ENCODE measurements at regions not wholly inside any gene's neighbourhood (a gene's known extent, or its start where the extent isn't known, plus 50 kb on each side); places are given as distances from the start of the nearest gene placed in this dataset.
A peak's percentile ranks its signal among the peaks of the same experiment; 100 is the strongest.
"Not testable (repeated sequence)": the region's sequence is repeated elsewhere in the genome, so short reads cannot be mapped to it uniquely, and the experiment has no call there.

- Histone ChIP-seq H3K27ac (ENCODE audit: low read length) (no peak overlapping the region), H3K9me3 (ENCODE audit: control insufficient read depth in 1 of 2, low read length in 2 of 2) (no peaks in the 10 kb centered on the region), H3K27me3 (ENCODE audit: low read depth, low read length) (no peaks in the 10 kb centered on the region), H3K4me3 (ENCODE audit: low read depth in 1 of 2, low read length in 2 of 2) (no peak overlapping the region), H3K36me3 (ENCODE audit: control insufficient read depth in 1 of 2, insufficient read depth in 2 of 2, low read length in 2 of 2) (no peaks in the 10 kb centered on the region), H3K4me1 (ENCODE audit: control insufficient read depth in 1 of 2, insufficient read depth in 2 of 2, low read length in 2 of 2) (no peaks in the 10 kb centered on the region)
Measured at GRCh38 chr20:41694796-41695195, 76.6 kb upstream of the CHD6 start.

DNA sequence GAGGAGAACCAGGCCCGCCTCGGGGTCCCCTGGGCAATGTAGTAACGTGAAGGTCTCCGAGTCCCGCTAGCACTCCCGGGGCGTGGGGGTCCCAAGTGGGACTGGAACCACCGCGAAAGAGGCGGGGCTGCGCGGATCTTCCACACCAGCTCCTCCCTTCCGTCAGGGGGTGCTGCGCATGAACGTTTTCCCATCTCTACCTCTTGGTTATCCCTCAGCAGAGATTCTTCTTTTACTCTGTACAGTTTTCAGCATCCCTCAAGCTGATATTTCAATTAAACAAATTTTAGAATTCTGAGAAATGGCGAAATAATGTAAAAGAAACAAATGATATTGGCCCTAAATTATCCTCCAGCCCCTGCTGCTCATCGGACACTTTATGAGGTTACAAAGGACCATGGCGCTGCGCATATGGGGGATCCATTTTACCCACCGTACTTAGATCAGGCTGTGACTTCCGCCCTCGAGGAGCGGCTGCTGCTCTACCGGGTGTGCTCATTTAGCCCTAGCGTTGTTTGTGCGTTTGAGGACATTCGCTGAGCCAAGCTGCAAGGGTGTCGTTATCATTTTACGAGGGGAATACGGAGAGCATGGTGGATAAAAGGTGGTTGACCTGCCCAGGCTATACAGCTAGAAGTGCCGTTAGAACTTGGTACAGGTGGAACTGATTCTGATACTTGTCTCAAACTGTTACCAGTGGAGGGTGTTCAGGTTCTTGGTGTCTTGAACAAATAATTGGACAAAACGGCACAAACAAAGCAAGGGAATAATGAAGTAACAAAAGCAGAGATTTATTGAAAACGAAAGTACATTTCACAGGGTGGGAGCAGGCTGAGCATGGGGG lies 75.2 kb upstream of the CHD6 start:
- H3K9me3 ChIP-seq (ENCODE audit: control insufficient read depth in 1 of 2, low read length in 2 of 2) = no peaks in the 10 kb centered on the region
- H3K27ac ChIP-seq (ENCODE audit: low read length) = peak overlapping the region; percentile 87
- no peaks in the 10 kb centered on the region for H3K27me3 ChIP-seq (ENCODE audit: low read depth, low read length)
- H3K36me3 ChIP-seq (ENCODE audit: control insufficient read depth in 1 of 2, insufficient read depth in 2 of 2, low read length in 2 of 2) = no peaks in the 10 kb centered on the region
- H3K4me1 ChIP-seq (ENCODE audit: control insufficient read depth in 1 of 2, insufficient read depth in 2 of 2, low read length in 2 of 2) = no peaks in the 10 kb centered on the region
- H3K4me3 ChIP-seq (ENCODE audit: low read depth in 1 of 2, low read length in 2 of 2) = peak overlapping the region; percentile 81 to 84

DNA sequence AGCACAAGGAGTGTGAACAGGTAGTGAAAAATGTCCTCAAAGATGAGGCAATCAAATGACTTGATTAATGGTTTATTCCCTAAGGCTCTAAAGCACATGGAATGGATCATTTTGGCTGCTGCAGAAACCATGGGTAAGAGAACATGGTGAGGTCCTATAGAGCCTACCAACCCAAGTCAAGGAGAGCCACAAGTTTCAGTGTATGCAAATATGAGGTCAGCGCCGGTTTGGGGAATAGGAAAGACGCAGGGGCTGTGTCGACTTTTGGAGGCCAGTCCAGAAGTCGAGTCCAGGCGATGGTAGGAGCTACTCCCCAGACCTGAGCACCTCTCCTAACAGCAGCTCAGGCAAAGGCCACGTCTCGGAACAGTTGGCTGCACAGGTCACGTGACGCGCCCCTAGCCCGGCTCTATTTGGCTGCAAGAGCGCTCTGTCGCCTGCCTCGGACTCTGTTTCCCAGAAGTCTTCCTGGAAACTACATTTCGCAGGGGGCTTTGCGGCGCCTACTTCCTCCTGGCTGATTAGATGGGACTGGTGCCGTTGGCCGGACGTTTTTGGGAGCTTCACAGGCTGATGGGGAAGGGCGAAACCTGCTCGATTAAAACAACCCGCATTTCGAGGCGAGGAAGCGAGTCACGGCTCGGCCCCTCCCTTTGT lies 74.4 kb upstream of the CHD6 start:
- peak overlapping the region; percentile 81 to 84 for H3K4me3 ChIP-seq (ENCODE audit: low read depth in 1 of 2, low read length in 2 of 2)
- no peaks in the 10 kb centered on the region for H3K36me3 ChIP-seq (ENCODE audit: control insufficient read depth in 1 of 2, insufficient read depth in 2 of 2, low read length in 2 of 2)
- no peaks in the 10 kb centered on the region for H3K9me3 ChIP-seq (ENCODE audit: control insufficient read depth in 1 of 2, low read length in 2 of 2)
- peak overlapping the region; percentile 87 for H3K27ac ChIP-seq (ENCODE audit: low read length)
- H3K4me1 ChIP-seq (ENCODE audit: control insufficient read depth in 1 of 2, insufficient read depth in 2 of 2, low read length in 2 of 2) = no peaks in the 10 kb centered on the region
- no peaks in the 10 kb centered on the region for H3K27me3 ChIP-seq (ENCODE audit: low read depth, low read length)

DNA sequence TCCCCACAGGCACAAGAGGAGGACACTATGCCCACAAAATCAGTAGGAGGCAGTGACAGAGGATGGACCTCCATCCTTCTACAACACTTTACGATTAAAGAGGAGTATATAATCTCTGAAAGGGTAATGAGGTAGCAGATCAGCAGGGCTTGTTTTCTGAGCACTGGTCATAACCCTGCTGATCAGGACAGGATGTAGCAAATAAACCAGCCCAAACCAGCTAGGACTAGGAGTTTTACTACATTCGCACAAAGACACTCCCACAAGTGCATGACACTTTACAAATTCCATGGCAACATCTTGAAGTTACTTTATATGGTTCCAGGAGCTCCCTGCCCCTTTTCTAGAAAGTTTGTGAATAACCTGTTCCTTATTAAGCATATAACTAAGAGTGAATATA lies 73.3 kb upstream of the CHD6 start:
- Histone ChIP-seq H3K27ac (ENCODE audit: low read length) (no peak overlapping the region), H3K9me3 (ENCODE audit: control insufficient read depth in 1 of 2, low read length in 2 of 2) (no peaks in the 10 kb centered on the region), H3K36me3 (ENCODE audit: control insufficient read depth in 1 of 2, insufficient read depth in 2 of 2, low read length in 2 of 2) (no peaks in the 10 kb centered on the region), H3K27me3 (ENCODE audit: low read depth, low read length) (no peaks in the 10 kb centered on the region), H3K4me3 (ENCODE audit: low read depth in 1 of 2, low read length in 2 of 2) (no peak overlapping the region), H3K4me1 (ENCODE audit: control insufficient read depth in 1 of 2, insufficient read depth in 2 of 2, low read length in 2 of 2) (no peaks in the 10 kb centered on the region)

DNA sequence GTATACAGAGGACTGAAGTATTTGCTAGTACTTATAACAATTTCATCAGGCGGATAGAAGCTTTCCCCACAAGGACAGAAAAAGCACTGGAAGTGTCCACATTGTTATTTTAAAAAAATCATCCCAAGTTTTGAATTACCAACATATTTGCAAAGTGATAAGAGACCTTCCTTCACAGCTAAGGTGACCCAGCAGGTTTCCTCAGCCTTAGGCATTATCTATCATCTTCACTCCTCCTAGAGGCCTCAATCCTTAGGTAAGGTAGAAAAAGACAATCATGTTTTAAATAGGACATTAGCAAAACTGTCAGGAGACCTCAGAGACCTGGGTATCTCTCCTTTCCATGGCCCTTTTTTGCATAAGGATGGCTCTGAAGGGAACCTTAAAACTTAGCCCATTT lies 72.5 kb upstream of the CHD6 start:
- Histone ChIP-seq H3K4me3 (ENCODE audit: low read depth in 1 of 2, low read length in 2 of 2) (no peak overlapping the region), H3K27ac (ENCODE audit: low read length) (no peak overlapping the region), H3K27me3 (ENCODE audit: low read depth, low read length) (no peaks in the 10 kb centered on the region), H3K4me1 (ENCODE audit: control insufficient read depth in 1 of 2, insufficient read depth in 2 of 2, low read length in 2 of 2) (no peaks in the 10 kb centered on the region), H3K36me3 (ENCODE audit: control insufficient read depth in 1 of 2, insufficient read depth in 2 of 2, low read length in 2 of 2) (no peaks in the 10 kb centered on the region), H3K9me3 (ENCODE audit: control insufficient read depth in 1 of 2, low read length in 2 of 2) (no peaks in the 10 kb centered on the region)

DNA sequence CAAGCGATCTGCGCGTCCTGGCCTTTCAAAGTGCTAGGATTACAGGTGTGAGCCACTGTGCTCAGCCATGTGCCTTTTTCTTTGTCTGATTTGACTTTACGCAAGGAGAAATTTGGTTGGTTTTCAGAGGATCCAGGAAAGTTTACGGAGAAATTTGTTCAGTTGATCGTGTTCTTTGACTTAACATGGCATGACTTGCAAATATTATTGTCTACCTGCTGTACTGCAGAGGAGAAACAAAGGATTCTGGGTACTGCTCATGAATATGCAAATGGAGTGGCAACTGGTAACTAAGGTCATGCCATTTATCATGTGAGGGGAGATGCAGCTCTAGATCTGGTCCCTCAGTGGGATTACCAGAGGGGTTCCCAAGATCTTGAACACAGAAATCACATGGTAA lies 68.8 kb upstream of the CHD6 start:
- no peaks in the 10 kb centered on the region for H3K4me1 ChIP-seq (ENCODE audit: control insufficient read depth in 1 of 2, insufficient read depth in 2 of 2, low read length in 2 of 2)
- no peak overlapping the region for H3K4me3 ChIP-seq (ENCODE audit: low read depth in 1 of 2, low read length in 2 of 2)
- no peaks in the 10 kb centered on the region for H3K36me3 ChIP-seq (ENCODE audit: control insufficient read depth in 1 of 2, insufficient read depth in 2 of 2, low read length in 2 of 2)
- no peaks in the 10 kb centered on the region for H3K27me3 ChIP-seq (ENCODE audit: low read depth, low read length)
- no peaks in the 10 kb centered on the region for H3K9me3 ChIP-seq (ENCODE audit: control insufficient read depth in 1 of 2, low read length in 2 of 2)
- no peak overlapping the region for H3K27ac ChIP-seq (ENCODE audit: low read length)

GRCh38 chr20:41685145-41685544 lies 67.0 kb upstream of the CHD6 start:
- not testable (repeated sequence) for H3K4me1 ChIP-seq (ENCODE audit: control insufficient read depth in 1 of 2, insufficient read depth in 2 of 2, low read length in 2 of 2); H3K27me3 ChIP-seq (ENCODE audit: low read depth, low read length); H3K27ac ChIP-seq (ENCODE audit: low read length); H3K36me3 ChIP-seq (ENCODE audit: control insufficient read depth in 1 of 2, insufficient read depth in 2 of 2, low read length in 2 of 2); H3K9me3 ChIP-seq (ENCODE audit: control insufficient read depth in 1 of 2, low read length in 2 of 2); H3K4me3 ChIP-seq (ENCODE audit: low read depth in 1 of 2, low read length in 2 of 2)

- no peak overlapping the region for H3K4me3 ChIP-seq (ENCODE audit: low read depth in 1 of 2, low read length in 2 of 2)
- H3K27me3 ChIP-seq (ENCODE audit: low read depth, low read length) = no peaks in the 10 kb centered on the region
- H3K36me3 ChIP-seq (ENCODE audit: control insufficient read depth in 1 of 2, insufficient read depth in 2 of 2, low read length in 2 of 2) = no peaks in the 10 kb centered on the region
- no peak overlapping the region for H3K27ac ChIP-seq (ENCODE audit: low read length)
- no peaks in the 10 kb centered on the region for H3K4me1 ChIP-seq (ENCODE audit: control insufficient read depth in 1 of 2, insufficient read depth in 2 of 2, low read length in 2 of 2)
- H3K9me3 ChIP-seq (ENCODE audit: control insufficient read depth in 1 of 2, low read length in 2 of 2) = no peaks in the 10 kb centered on the region
Measured at GRCh38 chr20:41678799-41679198, 60.6 kb upstream of the CHD6 start.

- H3K27me3 ChIP-seq (ENCODE audit: low read depth, low read length) = no peaks in the 10 kb centered on the region
- no peaks in the 10 kb centered on the region for H3K9me3 ChIP-seq (ENCODE audit: control insufficient read depth in 1 of 2, low read length in 2 of 2)
- no peak overlapping the region for H3K4me3 ChIP-seq (ENCODE audit: low read depth in 1 of 2, low read length in 2 of 2)
- H3K27ac ChIP-seq (ENCODE audit: low read length) = no peak overlapping the region
- no peaks in the 10 kb centered on the region for H3K36me3 ChIP-seq (ENCODE audit: control insufficient read depth in 1 of 2, insufficient read depth in 2 of 2, low read length in 2 of 2)
- no peaks in the 10 kb centered on the region for H3K4me1 ChIP-seq (ENCODE audit: control insufficient read depth in 1 of 2, insufficient read depth in 2 of 2, low read length in 2 of 2)
Measured at GRCh38 chr20:41672282-41672681, 54.1 kb upstream of the CHD6 start.

DNA sequence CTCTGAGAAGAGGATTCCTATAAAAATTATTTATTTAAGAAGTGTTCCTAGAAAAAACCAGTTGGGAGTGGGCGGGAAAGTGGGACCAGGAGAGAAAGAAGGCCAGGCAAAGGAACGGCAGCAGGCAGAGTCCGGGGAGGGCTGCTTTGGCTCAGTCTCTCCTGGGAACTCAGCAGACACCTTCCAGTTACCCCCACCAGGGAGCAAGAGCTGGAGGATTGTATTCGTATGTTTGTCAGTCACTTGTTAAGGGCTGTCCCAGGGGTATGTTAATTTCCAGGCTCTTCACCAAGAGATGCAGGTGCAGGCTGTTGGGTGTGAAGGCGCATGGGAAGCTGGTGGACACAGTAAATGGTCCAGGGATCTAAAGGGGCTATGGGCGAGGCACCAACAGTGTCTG lies 53.0 kb upstream of the CHD6 start:
- no peak overlapping the region for H3K4me3 ChIP-seq (ENCODE audit: low read depth in 1 of 2, low read length in 2 of 2)
- no peaks in the 10 kb centered on the region for H3K36me3 ChIP-seq (ENCODE audit: control insufficient read depth in 1 of 2, insufficient read depth in 2 of 2, low read length in 2 of 2)
- no peak overlapping the region for H3K27ac ChIP-seq (ENCODE audit: low read length)
- H3K27me3 ChIP-seq (ENCODE audit: low read depth, low read length) = no peaks in the 10 kb centered on the region
- no peaks in the 10 kb centered on the region for H3K9me3 ChIP-seq (ENCODE audit: control insufficient read depth in 1 of 2, low read length in 2 of 2)
- no peaks in the 10 kb centered on the region for H3K4me1 ChIP-seq (ENCODE audit: control insufficient read depth in 1 of 2, insufficient read depth in 2 of 2, low read length in 2 of 2)

DNA sequence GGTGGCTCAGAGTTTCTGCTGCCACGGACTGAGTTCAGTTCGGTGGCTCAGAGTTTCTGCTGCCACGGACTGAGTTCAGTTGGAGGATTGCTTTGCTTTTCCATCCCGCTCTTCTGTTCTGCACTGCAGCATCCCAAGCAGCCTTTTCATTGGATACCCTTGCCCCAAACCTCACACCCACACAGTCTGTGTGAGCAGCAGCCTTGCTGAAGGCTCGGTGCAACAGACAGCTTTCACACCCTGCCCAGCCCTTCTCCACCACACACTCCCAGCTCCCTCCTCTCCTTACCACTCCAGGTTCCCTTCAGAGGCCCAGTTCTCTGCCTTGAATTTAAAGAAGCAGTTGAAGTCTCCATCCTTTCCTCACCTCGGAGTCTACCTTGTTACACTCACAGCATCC lies 52.5 kb upstream of the CHD6 start:
- Histone ChIP-seq H3K27me3 (ENCODE audit: low read depth, low read length) (no peaks in the 10 kb centered on the region), H3K4me3 (ENCODE audit: low read depth in 1 of 2, low read length in 2 of 2) (no peak overlapping the region), H3K9me3 (ENCODE audit: control insufficient read depth in 1 of 2, low read length in 2 of 2) (no peaks in the 10 kb centered on the region), H3K36me3 (ENCODE audit: control insufficient read depth in 1 of 2, insufficient read depth in 2 of 2, low read length in 2 of 2) (no peaks in the 10 kb centered on the region), H3K4me1 (ENCODE audit: control insufficient read depth in 1 of 2, insufficient read depth in 2 of 2, low read length in 2 of 2) (no peaks in the 10 kb centered on the region), H3K27ac (ENCODE audit: low read length) (no peak overlapping the region)

Data from muscle layer of duodenum (tissue), 2 donors.